K562 (cell line): ENCODE measurements at regions not wholly inside any gene's neighbourhood (a gene's known extent, or its start where the extent isn't known, plus 50 kb on each side); places are given as distances from the start of the nearest gene placed in this dataset.

ENCODE experiments used
- RFX7 ChIP-seq: fragments of 250-450 bp; sonication (Bioruptor Pico); IDR thresholded peaks from 2 replicates; pipeline ENCODE4 v1.5.1; 2021; ENCODE audit warnings: mild to moderate bottlenecking
- ZNF766 ChIP-seq: fragments of 200-800 bp; sonication (Bioruptor generic); conservative IDR thresholded peaks from 2 replicates; pipeline ENCODE4 v1.6.1; 2016; ENCODE audit warnings: missing genetic modification characterization, missing compliant biosample characterization
- TF ChIP-seq, protein P1 (sequence below), 2 experiments: IDR thresholded peaks; 2 replicates each; pipeline ENCODE4 v1.6.1; 2011; ENCODE audit warnings: borderline replicate concordance in 1 of 2, control low read depth in 1 of 2, low read depth in 1 of 2, low read length in 1 of 2, mild to moderate bottlenecking in 1 of 2, mixed read lengths in 1 of 2, moderate library complexity in 1 of 2; ENCODE audit not compliant: insufficient read depth in 1 of 2, insufficient read length in 1 of 2, poor library complexity in 1 of 2, severe bottlenecking in 1 of 2; ENCODE audit errors: extremely low read depth in 1 of 2
- TF ChIP-seq, protein P2 (sequence below), 2 experiments: fragments of 450-650 bp in 1 of 2; sonication (generic) in 1 of 2; formaldehyde crosslinking in 1 of 2; IDR thresholded peaks; 2 replicates each; pipeline versions ENCODE4 v1.7.1 to v1.9.0; 2016 to 2022; ENCODE audit warnings: inconsistent platforms in 1 of 2, mild to moderate bottlenecking in 1 of 2, missing genetic modification reagents in 1 of 2

DNA sequence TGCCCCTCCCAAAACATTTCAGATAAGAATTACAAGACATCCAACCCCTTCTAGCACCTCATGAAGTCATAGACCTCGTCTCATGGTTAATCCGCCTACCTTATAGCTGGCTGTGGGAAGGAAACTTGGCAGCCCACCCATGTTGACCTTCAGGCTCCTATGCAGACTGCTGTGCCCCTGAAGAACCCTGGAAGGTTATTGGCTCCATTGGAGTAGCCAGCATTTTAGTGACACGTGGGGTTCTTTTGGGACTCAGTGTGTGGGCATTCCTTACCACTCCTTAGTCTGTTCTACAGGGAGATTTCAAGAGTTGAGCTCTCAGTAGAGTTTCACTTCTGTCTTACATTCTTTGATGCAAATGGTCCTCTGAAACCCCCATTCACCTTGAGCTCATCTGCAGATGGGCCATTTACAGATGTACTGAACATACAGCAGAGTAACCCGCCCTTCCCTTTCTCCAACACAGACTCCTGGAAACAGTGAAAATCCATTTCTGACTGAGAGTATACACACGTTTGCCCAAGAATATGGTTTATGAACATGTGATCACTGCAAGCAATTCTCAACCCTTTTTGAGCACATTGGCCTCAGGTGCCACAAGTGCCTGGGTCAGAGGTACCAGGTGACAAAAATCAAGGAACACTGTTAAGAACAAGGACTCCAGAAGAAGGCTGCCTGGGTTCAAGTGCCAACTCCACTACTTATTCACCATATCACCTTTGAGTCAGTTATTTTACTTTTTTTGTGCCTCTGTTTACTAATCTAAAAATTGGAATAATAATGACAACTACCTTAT is 54.0 kb upstream of the HECW1 start (continued):
- TF ChIP-seq, protein P1, sequence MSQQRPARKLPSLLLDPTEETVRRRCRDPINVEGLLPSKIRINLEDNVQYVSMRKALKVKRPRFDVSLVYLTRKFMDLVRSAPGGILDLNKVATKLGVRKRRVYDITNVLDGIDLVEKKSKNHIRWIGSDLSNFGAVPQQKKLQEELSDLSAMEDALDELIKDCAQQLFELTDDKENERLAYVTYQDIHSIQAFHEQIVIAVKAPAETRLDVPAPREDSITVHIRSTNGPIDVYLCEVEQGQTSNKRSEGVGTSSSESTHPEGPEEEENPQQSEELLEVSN (IDR thresholded peaks at IDR 0.05; ENCODE audit: borderline replicate concordance in 1 of 2, extremely low read depth in 1 of 2, insufficient read depth in 1 of 2, insufficient read length in 1 of 2, low read depth in 1 of 2, low read length in 1 of 2, poor library complexity in 1 of 2, severe bottlenecking in 1 of 2) = peak in 1 of 2 experiments; percentile 14
- TF ChIP-seq ZNF766 = peak; percentile 36; the same call in 1 of the 2 replicates
- TF ChIP-seq RFX7 (CRISPR knock-in tag) = no peak
- TF ChIP-seq, protein P2, sequence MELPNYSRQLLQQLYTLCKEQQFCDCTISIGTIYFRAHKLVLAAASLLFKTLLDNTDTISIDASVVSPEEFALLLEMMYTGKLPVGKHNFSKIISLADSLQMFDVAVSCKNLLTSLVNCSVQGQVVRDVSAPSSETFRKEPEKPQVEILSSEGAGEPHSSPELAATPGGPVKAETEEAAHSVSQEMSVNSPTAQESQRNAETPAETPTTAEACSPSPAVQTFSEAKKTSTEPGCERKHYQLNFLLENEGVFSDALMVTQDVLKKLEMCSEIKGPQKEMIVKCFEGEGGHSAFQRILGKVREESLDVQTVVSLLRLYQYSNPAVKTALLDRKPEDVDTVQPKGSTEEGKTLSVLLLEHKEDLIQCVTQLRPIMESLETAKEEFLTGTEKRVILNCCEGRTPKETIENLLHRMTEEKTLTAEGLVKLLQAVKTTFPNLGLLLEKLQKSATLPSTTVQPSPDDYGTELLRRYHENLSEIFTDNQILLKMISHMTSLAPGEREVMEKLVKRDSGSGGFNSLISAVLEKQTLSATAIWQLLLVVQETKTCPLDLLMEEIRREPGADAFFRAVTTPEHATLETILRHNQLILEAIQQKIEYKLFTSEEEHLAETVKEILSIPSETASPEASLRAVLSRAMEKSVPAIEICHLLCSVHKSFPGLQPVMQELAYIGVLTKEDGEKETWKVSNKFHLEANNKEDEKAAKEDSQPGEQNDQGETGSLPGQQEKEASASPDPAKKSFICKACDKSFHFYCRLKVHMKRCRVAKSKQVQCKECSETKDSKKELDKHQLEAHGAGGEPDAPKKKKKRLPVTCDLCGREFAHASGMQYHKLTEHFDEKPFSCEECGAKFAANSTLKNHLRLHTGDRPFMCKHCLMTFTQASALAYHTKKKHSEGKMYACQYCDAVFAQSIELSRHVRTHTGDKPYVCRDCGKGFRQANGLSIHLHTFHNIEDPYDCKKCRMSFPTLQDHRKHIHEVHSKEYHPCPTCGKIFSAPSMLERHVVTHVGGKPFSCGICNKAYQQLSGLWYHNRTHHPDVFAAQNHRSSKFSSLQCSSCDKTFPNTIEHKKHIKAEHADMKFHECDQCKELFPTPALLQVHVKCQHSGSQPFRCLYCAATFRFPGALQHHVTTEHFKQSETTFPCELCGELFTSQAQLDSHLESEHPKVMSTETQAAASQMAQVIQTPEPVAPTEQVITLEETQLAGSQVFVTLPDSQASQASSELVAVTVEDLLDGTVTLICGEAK (IDR thresholded peaks at IDR 0.05) = peak; percentile 44; the same call in 1 of the 2 replicates
- TF ChIP-seq, protein P2 (CRISPR knock-in tag; IDR thresholded peaks at IDR 0.05) = no peak
